ENCODE measurements at regions not wholly inside any gene's neighbourhood (a gene's known extent, or its start where the extent isn't known, plus 50 kb on each side); places are given as distances from the start of the nearest gene placed in this dataset.

- no peak for TF ChIP-seq THAP12 (CRISPR knock-in tag; IDR thresholded peaks at IDR 0.05)
- no peak for TF ChIP-seq ESRRB (CRISPR knock-in tag; IDR thresholded peaks at IDR 0.05; ENCODE audit: borderline replicate concordance)
- TF ChIP-seq POLR2B (IDR thresholded peaks at IDR 0.05; ENCODE audit: low read depth, partially characterized antibody) = no peak
- TF ChIP-seq RAD51 (IDR thresholded peaks at IDR 0.05; ENCODE audit: borderline replicate concordance, low read depth) = no peak
These were observed 328.8 kb downstream of the PRELID2 start (continued) for GRCh38 chr5:145506185-145506850.

- no peaks in the 10 kb centered on the region for H3K36me3 ChIP-seq (ENCODE audit: control insufficient read depth, insufficient read depth, low read length)
- no peaks in the 10 kb centered on the region for H3K9me1 ChIP-seq (ENCODE audit: control insufficient read depth, insufficient read depth, low read length)
- in situ Hi-C loops (cut with MboI) (no loop called here), intact Hi-C loops (cut with micrococcal nuclease) (no loop called here)
- FAIRE-seq (no peak), ATAC-seq (no peak), DNase-seq (ENCODE audit: extremely low read depth in 1 of 4, low spot score in 3 of 4) (no peak)
- no peaks in the 10 kb centered on the region for H3K4me1 ChIP-seq (replicated peaks in 1 of 2; ENCODE audit: control insufficient read depth in 2 of 2, insufficient read depth in 2 of 2, low read length in 2 of 2)
- no peak for TF ChIP-seq HDAC1 (IDR thresholded peaks at IDR 0.05)
- TF ChIP-seq ZNF589 (CRISPR knock-in tag; IDR thresholded peaks at IDR 0.05; ENCODE audit: low read depth) = no peak
- no peak for TF ChIP-seq TCF15 (CRISPR knock-in tag; IDR thresholded peaks at IDR 0.05)
- TF ChIP-seq TEAD4 (IDR thresholded peaks at IDR 0.05; ENCODE audit: low read length) = no peak
- TF ChIP-seq TEAD4 (CRISPR knock-in tag; IDR thresholded peaks at IDR 0.05; ENCODE audit: borderline replicate concordance) = no peak
- no peak for TF ChIP-seq MITF (IDR thresholded peaks at IDR 0.05)
- H2AFZ ChIP-seq (ENCODE audit: low read depth, low read length) = no peak overlapping the region
- H3K27me3 ChIP-seq (ENCODE audit: control insufficient read depth in 2 of 2, insufficient read depth in 2 of 2, low read length in 2 of 2) = no peaks in the 10 kb centered on the region
- ChIA-PET POLR2A (interaction anchor here (0.5 kb wide), 1 partner anchor 506 kb away, joined by 4 read pairs; no protein-coding TSS in a partner anchor), CTCF (ENCODE audit: low intra/inter-chr PET ratio) (no interaction called here)
- no peaks in the 10 kb centered on the region for H4K20me1 ChIP-seq (replicated peaks; ENCODE audit: control insufficient read depth, insufficient read depth, low read length)
- no peaks in the 10 kb centered on the region for H3K79me2 ChIP-seq (ENCODE audit: control insufficient read depth, insufficient read depth, low read length)
- no peaks in the 10 kb centered on the region for H3K9me3 ChIP-seq (replicated peaks; ENCODE audit: control insufficient read depth, insufficient read depth, low read depth, low read length)
- H3K27ac ChIP-seq (ENCODE audit: extremely low read depth, low read depth, low read length) = no peak overlapping the region
- no peak overlapping the region for H3K4me3 ChIP-seq
- 0% methylated on average over 1 of the region's 1 CpG for WGBS (ENCODE audit: insufficient coverage, low coverage, missing lambda C conversion rate)
- no peak overlapping the region for H3K4me2 ChIP-seq (ENCODE audit: insufficient read depth, low read length)
- BruUV-seq (replicated peaks) = no TSS peak
- no peak overlapping the region for H3K9ac ChIP-seq (ENCODE audit: insufficient read depth in 1 of 2, low read depth in 2 of 2, low read length in 2 of 2)
These were observed 332.2 kb downstream of the PRELID2 start for GRCh38 chr5:145502906-145503305.

Data from K562 (cell line).